ENCODE measurements at regions not wholly inside any gene's neighbourhood (a gene's known extent, or its start where the extent isn't known, plus 50 kb on each side); places are given as distances from the start of the nearest gene placed in this dataset.
A peak's percentile ranks its signal among the peaks of the same experiment; 100 is the strongest.
"Not testable (repeated sequence)": the region's sequence is repeated elsewhere in the genome, so short reads cannot be mapped to it uniquely, and the experiment has no call there.

DNA sequence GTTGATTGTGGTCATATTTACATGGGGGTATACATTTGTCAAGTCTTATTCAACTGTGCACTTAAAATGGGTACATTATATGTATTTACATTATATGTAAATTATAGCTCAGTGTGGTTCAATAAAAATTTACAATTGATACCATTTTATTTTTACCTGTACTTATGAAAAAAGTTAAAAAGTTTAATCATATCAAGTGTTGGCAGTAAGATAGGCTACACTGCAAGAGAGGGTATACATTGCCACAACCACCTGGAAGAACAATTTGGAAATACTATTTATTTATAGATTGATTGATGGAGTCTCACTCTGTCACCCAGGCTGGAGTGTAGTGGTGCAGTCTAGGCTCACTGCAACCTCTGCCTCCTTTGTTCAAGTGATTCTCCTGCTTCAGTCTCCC lies 453.3 kb downstream of the XYLT1 start:
- DNase-seq = no peak

DNA sequence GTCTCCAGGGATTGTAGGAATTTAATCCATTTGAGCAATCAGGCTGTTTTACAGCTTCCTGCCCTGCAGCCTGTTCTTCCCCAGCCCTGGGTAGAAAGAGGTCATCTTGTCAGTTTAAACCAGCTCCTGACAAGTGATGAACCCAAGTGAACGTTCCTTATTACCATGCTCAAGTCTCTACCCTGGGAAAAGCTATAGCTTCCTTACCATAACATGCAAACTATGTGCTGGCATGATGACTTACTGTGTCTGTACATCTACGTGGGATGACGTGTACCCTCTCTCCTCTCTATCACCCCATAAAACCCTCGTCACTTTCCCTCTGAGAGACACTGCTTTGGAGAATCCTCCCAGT lies 452.2 kb downstream of the XYLT1 start:
- DNase-seq = no peak

DNA sequence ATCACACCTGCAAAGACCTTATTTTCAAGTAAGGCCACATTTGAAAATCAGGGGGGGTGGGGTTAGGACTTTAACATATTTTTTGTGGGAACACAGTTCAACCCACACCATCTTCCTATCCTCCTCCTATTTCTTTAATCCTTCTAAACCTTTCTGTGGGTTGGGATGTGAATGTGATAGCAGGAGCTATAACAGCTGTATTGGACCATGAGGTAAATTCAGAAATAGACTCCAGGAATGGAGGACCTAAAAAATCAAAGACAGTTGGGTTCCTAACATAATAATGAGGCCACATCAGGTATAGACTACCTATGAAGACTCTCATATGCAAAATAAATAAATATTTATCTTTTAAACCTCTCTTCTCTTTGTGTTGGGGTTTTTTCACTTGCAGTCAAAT lies 451.4 kb downstream of the XYLT1 start:
- no peak for DNase-seq

DNA sequence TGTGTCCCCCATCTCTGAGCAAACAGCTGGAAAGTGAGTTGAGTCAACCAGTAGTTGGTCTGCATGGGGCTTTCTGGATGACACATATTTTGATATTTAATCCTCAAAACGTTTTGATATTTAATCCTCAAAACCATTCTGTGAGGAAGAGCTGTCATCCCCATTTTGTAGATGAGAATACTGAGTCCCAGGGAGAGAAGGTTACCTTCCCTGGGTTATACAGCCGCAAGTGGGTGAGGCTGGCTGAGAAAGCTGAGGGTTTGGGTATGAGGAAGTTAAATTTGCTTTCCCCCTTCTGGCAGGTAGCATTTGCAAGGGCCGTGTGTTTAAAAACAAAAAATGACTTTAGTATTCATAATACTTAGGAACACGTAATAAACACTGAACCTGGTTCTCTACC lies 447.2 kb downstream of the XYLT1 start:
- DNase-seq = no peak

DNA sequence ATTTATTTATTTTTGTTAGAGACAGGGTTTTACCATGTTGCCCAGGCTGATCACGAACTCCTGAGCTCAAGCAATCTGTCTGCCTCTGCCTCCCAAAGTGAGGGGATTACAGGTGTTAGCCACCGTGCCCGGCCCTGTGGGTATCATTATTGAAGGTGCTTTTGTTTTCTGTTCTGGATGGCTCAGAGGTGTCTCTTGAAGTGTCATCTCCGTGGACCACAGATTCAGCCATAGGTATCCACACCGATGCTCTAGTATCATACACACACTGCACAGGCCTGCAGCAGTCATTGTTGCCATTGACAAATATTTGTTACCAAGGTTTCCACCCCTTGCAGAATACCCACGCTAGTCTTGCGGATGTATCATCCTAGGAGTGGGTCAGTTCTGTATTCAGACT lies 446.2 kb downstream of the XYLT1 start:
- DNase-seq = no peak

DNA sequence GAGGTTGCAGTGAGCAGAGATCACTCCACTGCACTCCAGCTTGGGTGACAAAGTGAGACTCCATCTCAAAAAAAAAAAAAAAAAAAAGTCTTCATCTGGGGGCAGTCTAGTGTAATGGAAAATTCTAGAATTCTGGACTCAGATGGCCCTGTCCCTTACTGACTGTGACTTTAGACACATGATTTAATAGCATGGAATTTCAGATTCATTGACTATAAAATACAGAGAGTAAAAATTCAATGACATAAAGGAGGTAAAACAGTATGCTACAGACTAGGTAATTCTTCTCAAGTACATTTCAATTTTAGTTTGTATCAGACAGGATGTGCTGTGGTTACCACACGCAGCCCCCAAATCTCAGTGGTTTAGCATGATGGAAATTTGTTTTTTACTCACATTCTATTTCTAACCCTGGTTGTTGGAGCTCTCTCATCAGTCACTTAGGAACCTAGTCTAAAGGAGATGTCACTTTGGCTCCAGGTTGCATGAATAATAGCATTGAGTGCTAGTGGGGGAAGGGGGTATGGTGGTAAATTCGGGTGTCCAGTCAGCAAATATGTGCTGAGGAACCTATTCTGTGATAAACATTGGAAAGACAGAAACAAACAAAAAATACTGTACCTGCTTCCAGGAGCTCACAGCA lies 444.0 kb downstream of the XYLT1 start:
- DNase-seq = peak; percentile 30

DNA sequence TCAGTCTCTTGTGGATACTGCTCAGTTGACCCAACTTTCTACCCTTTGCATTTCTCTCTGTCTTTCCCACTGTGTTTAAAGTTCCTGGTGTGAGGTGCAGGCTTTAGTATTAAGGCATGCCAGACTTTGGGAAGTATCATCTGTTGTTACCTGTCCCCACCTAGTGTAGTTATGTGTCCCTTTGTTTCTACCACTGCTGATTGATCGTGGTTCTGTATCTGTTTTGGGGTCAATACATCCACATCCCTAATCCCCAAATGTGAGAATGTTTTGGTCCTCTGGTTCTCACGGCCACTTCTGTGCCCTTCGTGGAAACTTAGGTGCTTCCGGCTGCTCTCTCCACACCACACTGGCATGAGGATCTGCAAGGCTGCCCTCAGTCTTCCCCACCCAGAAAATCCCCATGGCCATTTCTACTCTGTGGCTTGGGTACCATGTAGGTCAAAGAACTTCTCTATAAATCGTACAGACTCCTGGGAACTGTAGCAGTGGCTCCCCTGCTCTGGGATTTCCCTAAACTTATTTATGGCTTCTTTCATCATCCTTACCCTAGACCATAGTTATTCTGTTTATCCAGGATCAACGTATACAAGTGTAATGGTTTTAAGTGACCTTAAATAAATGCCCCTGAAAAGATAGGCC lies 443.2 kb downstream of the XYLT1 start:
- DNase-seq = no peak

DNA sequence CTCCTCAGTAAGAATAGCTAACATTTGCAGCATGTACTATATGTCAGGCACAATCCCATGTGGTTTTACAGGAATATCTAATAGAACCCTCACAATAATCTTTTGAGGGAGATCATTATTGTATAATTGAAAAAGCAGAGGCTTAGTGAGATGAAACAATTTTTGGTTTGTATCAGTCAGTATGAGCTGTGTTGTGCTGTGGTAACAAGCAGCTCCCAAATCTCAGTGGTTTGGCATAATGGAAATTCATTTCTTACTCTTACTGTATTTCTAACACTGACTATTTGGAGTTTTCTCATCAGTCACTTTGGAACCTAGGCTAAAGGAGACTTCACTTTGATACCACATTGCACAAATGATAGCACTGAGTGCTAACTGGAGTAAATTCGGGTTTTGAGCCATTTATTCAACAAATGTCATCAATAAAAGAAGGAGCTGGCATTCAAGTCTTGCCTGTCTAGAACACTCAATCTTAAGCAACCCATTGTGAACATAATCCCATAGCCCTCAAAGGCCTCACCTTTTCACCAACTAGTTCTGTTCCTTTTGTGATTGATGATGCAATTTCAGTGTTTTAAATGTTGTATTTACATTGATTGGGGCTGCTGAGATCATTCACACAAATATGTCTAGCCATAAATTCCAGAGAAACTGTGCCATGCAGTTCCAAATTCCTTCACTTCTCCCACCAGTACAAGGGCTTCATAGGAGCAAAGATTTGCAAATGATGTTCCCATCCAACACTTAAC lies 441.0 kb downstream of the XYLT1 start:
- no peak for DNase-seq

DNA sequence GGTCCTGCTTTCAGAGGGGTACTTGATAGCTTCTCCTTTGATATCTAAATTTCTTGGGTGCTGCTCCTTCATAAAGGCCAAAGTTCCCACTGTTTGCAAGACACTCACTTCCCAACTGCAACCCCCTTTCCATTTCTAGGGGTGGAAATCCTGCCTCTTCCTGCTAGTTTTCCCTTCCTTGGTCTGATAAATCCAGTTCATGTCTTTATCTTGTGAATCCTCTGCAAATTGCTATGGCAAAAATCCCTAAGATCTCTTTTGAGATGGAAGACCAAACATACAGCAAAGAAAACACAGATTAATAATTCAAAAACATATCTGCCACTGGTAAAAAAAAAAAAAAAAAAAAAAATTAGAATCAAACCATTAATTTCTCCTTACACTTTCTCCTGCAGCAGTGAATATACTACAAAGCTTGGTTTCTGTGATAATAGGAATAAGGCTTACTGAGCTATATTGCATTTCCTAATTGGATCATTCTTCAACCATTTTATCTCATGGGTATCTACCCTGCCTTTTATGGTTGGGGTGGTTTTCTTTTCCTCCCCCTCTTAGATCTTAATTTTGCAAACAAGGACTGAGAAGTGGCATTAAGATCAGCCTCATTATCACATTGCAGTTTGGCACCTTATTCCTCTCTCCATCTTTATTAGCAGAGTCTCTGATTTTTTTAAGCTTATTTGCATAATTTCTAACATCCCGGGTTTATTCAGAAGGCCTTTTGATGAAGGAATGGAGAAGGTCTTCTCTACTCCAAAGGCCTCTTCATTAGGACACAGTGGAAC lies 439.1 kb downstream of the XYLT1 start:
- no peak for DNase-seq

DNA sequence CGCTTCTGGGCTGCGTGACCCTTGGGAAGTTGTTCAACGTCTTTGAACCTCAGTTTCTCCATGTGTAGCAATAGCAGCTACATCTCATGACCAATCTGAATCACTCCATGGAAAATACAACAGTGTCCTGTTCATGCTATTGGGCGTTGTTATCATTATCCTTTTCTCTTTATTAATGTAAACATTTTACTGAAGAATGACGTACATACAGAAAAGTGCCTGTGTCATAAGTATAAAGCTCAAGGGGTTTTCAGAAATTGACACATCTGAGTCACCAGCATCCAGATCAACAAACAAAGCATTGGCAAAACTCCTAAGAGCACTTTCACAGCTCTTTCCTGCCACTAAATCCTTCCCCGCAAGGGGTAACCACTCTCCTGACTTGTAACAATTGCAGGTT lies 438.4 kb downstream of the XYLT1 start:
- no peak for DNase-seq

DNA sequence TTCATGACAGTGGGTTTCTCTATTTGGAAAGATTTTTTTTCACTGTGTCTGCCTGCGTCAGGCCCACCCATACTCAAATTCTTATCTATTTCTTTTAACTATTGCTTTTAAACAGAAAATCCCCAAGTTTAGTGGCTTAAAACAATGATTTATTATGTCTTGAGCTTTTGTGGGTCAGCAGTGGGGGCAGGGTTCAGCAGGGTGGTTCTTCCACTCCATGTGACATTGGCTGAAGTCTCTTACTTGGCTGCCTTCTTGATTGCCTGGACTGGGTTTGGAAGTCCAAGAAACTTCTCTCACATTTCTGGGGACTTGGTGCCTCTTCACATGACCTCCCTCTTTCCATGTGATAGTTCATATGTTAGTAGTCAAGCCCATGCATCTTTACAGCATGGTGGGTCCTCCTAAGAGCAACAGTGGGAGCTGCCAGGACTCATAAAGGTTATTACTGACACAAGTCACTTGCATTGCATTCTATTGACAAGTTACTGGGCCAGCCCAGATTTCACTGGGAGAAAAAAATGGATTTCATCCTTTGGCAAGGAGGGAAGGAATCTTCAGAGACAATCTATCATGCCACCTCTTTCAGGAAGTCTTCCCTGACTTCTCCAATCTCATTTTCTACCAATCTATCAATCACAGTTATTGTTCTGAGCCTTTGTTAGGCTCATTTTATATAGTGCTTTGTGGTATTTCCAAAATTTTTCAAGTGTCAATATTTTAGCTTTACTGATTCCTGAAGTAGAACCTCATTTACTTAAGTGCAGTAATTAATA lies 436.1 kb downstream of the XYLT1 start:
- no peak for DNase-seq

DNA sequence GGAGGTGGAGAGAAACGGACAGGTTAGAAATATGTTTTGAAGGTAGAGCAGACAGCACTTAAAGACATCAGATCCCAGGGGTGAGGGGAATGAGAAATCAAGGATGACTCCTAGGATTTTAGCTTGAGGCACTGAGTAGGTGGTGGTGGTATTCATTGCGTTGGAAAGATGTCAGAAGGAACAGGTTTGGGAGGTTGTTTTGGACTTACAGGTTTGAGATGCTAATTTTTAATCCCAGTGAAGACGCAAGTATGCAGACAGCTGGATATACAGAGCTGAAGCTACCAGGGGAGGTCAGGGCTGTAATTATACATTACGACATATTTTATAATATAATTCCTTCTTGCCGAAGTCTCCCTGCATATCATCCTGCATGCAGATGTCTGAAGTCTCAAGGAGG lies 433.3 kb downstream of the XYLT1 start:
- DNase-seq = no peak

DNA sequence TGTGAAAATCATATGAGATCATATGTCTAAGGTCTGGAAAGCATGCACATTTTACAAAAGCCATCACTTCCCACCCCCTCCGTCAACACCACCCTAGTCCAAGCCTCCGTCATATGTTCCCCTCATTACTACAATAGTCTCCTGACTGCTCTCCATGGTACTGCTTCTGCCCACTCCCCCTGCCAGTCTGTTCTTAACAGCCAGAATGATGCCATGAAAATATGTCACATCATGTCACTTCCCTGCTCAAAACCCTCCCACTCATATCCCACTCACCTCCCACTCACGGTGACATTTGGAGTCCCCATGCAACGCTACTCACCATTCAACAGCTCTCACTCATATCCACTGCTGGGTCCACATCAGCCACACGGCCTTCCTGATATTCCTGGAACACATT lies 432.3 kb downstream of the XYLT1 start:
- DNase-seq = no peak

DNA sequence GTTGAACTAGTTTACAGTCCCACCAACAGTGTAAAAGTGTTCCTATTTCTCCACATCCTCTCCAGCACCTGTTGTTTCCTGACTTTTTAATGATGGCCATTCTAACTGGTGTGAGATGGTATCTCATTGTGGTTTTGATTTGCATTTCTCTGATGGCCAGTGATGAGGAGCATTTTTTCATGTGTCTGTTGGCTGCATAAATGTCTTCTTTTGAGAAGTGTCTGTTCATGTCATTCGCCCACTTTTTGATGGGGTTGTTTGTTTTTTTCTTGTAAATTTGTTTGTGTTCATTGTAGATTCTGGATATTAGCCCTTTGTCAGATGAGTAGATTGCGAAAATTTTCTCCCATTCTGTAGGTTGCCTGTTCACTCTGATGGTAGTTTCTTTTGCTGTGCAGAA lies 421.7 kb downstream of the XYLT1 start:
- not testable (repeated sequence) for DNase-seq

DNA sequence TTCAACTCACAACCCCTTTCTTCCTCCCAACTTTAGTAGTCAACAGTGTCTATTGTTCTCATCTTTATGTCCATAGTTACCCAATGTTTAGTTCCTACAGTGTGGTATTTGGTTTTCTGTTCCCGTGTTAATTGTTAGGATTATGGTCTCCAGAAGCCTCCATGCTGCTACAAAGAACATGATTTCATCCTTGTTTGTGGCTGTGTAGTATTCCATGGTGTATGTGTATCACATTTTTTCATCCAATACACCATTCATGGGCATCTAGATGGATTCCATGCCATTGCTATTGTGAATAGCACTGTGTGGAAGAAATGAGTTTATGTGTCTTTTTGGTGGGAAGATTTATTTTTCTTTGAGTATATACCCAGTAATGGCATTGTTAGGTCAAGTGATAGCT lies 420.3 kb downstream of the XYLT1 start:
- no peak for DNase-seq
